Suprapubic skin (tissue), 3 donors: ENCODE measurements at regions not wholly inside any gene's neighbourhood (a gene's known extent, or its start where the extent isn't known, plus 50 kb on each side); places are given as distances from the start of the nearest gene placed in this dataset.
A peak's percentile ranks its signal among the peaks of the same experiment; 100 is the strongest.

ENCODE experiments used
- CTCF ChIP-seq, 2 donors: fragments of 200-600 bp in 1 of 2; fragments of 450-650 bp in 1 of 2; sonication (generic) in 1 of 2; IDR thresholded peaks; one replicate each; pipeline ENCODE4 v1.5.1; 2016 to 2019; ENCODE audit warnings: antibody characterized with exemption in 2 of 2, mild to moderate bottlenecking in 1 of 2, moderate library complexity in 1 of 2
- EP300 ChIP-seq: sonication (generic); formaldehyde crosslinking; IDR thresholded peaks from one replicate; pipeline ENCODE4 v1.6.1; 2017; ENCODE audit warnings: antibody characterized with exemption

- TF ChIP-seq CTCF (IDR thresholded peaks at IDR 0.05) (peak in 1 of 2 donors; percentile 27), EP300 (no peak)
Measured at GRCh38 chr10:6838118-6838517, 258.0 kb upstream of the PRKCQ start.
